SW 1271 (cell line): ENCODE measurements at regions not wholly inside any gene's neighbourhood (a gene's known extent, or its start where the extent isn't known, plus 50 kb on each side); places are given as distances from the start of the nearest gene placed in this dataset.

Experiments used
- DNase-seq, 2 experiments: peaks; one replicate each; lab custom pipeline; 2025; lab: John Stamatoyannopoulos, UW

GRCh38 chr6:6918216-6918983 is 189.4 kb upstream of the RREB1 start:
- no peak for DNase-seq

GRCh38 chr6:6919173-6919572 is 188.6 kb upstream of the RREB1 start:
- no peak for DNase-seq

GRCh38 chr6:6920114-6920986 is 187.4 kb upstream of the RREB1 start:
- DNase-seq: no peak

- no peak for DNase-seq
Measured at GRCh38 chr6:6920987-6921313, 186.8 kb upstream of the RREB1 start.

GRCh38 chr6:6922166-6922565 is 185.6 kb upstream of the RREB1 start:
- no peak for DNase-seq

- DNase-seq: no peak
Measured at GRCh38 chr6:6923605-6924004, 184.2 kb upstream of the RREB1 start.

- no peak for DNase-seq
Measured at GRCh38 chr6:6924708-6925107, 183.1 kb upstream of the RREB1 start.

- DNase-seq: no peak
Measured at GRCh38 chr6:6925391-6926164, 182.2 kb upstream of the RREB1 start.

- DNase-seq: no peak
Measured at GRCh38 chr6:6926856-6927255, 180.9 kb upstream of the RREB1 start.

- DNase-seq: no peak
Measured at GRCh38 chr6:6927521-6928361, 180.0 kb upstream of the RREB1 start.

GRCh38 chr6:6930223-6930880 is 177.4 kb upstream of the RREB1 start:
- DNase-seq: no peak

- no peak for DNase-seq
Measured at GRCh38 chr6:6931071-6932025, 176.4 kb upstream of the RREB1 start.

- DNase-seq: no peak
Measured at GRCh38 chr6:6932341-6932740, 175.4 kb upstream of the RREB1 start.

- no peak for DNase-seq
Measured at GRCh38 chr6:6932968-6933367, 174.8 kb upstream of the RREB1 start.

- DNase-seq: no peak
Measured at GRCh38 chr6:6940031-6941025, 167.4 kb upstream of the RREB1 start.

GRCh38 chr6:6941201-6941600 is 166.6 kb upstream of the RREB1 start:
- no peak for DNase-seq

GRCh38 chr6:6942091-6942490 is 165.7 kb upstream of the RREB1 start:
- DNase-seq: no peak

GRCh38 chr6:6942831-6943230 is 164.9 kb upstream of the RREB1 start:
- no peak for DNase-seq

GRCh38 chr6:6943421-6943820 is 164.3 kb upstream of the RREB1 start:
- DNase-seq: no peak
